ENCODE measurements at regions not wholly inside any gene's neighbourhood (a gene's known extent, or its start where the extent isn't known, plus 50 kb on each side); places are given as distances from the start of the nearest gene placed in this dataset.

DNA sequence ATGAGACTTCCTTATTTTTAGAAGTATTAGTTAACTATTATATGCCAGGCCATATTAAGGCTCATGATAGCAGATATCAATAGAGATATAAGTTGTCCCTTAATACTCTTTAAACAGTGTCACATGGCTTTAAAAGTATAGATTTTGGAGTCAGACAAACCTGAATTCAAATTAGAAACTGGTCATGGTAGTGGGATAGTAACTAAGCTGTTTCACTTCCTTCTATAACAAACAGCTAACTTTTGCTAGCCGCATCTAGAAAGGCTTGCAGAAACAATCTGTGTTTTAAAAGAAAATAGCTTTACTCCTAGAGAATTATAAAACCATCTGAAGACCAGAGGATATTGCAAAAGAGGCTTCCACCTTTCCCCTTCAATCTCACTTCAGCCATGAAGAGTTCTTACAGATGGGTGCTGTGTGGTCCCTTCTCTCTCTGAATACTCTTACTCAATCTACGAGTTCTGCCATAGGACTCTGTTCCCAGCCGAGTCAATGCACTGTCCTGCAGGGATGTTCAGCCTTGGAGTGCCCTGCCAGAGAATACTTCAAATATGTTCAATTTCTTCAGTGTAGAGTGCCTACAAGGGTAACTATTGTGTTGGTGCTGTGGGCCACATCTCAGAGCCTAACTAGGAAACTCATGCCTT, 810.2 kb downstream of the EFNA5 start:
- TF ChIP-seq, protein P1, sequence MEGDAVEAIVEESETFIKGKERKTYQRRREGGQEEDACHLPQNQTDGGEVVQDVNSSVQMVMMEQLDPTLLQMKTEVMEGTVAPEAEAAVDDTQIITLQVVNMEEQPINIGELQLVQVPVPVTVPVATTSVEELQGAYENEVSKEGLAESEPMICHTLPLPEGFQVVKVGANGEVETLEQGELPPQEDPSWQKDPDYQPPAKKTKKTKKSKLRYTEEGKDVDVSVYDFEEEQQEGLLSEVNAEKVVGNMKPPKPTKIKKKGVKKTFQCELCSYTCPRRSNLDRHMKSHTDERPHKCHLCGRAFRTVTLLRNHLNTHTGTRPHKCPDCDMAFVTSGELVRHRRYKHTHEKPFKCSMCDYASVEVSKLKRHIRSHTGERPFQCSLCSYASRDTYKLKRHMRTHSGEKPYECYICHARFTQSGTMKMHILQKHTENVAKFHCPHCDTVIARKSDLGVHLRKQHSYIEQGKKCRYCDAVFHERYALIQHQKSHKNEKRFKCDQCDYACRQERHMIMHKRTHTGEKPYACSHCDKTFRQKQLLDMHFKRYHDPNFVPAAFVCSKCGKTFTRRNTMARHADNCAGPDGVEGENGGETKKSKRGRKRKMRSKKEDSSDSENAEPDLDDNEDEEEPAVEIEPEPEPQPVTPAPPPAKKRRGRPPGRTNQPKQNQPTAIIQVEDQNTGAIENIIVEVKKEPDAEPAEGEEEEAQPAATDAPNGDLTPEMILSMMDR (IDR thresholded peaks at IDR 0.05; ENCODE audit: insufficient read depth, low read length, missing control alignments) = no peak
- no peak overlapping the region for H3K4me3 ChIP-seq (ENCODE audit: low read depth, low read length)
- ChIA-PET CTCF (no interaction called here), POLR2A (no interaction called here)
- no peak for DNase-seq (ENCODE audit: low read depth, low spot score)

DNA sequence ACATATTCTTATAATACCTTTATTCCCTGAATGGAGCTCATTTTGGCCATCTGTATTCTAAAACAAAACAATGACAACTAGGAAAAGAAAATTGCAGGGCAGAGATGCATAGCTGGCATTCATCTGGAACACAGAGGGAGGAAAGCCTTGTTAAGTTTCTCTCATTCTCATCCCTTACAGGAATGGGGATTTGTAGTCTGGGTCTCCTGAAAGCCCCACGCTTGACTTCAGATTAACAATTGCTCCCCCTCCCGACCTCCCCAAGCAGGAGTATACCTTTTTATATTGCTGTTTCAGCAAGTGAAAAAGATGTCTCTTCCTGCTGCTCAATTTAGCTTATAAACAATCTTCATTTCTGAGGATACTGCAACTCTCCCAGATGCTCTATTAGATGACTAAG, 812.1 kb downstream of the EFNA5 start:
- ChIA-PET CTCF (no interaction called here), POLR2A (no interaction called here)
- no peak overlapping the region for H3K4me3 ChIP-seq (ENCODE audit: low read depth, low read length)
- no peak for DNase-seq (ENCODE audit: low read depth, low spot score)
- TF ChIP-seq, protein P1 (IDR thresholded peaks at IDR 0.05; ENCODE audit: insufficient read depth, low read length, missing control alignments) = no peak

DNA sequence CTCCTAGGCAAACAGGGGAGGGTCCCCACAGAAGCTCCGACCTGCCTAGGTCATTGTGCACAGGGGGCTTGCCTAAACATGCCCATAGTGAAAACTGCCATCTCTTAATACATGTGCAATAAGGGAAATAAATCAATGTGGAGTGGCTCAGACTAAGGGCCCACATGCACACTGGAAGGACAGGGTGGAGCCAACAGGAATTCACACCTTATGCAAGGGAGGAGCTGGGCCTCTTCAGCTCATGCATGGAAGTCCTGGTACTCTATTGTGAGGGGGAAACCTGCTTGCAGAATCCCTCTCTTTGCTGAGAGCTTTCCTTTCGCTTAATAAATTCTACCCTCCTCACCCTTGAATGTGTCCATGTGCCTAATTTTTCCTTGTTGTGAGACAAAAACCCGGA, 815.8 kb downstream of the EFNA5 start:
- no peak for DNase-seq (ENCODE audit: low read depth, low spot score)
- TF ChIP-seq, protein P1 (IDR thresholded peaks at IDR 0.05; ENCODE audit: insufficient read depth, low read length, missing control alignments) = no peak
- POLR2A ChIA-PET = no interaction called here
- CTCF ChIA-PET = no interaction called here
- no peak overlapping the region for H3K4me3 ChIP-seq (ENCODE audit: low read depth, low read length)

DNA sequence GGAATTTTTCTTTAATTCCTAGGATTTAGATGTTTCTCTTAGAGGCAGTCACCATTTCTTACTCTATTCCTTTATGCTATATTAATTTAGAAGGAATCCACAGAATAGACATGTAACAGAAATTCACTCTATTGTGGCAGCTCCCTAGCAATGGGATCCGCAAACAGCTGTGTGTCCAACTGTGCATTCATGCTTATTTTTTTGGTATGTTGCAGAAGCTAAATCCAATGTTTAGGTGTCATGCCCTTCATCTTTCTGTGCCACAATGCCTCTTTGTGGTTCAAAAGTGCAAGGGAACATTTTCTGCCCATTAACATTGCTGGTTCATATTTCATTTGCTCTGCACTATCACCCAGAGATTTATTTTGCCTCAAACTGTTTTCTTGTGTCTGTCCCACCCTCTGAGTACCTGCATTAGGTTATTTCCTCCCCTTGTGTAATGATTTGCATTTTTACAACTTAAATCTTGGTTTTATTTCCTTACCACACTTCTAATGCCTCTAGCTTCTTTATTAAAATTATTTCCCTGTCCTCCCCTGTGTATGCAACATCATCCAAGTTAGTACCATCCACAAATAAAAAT, 816.5 kb downstream of the EFNA5 start:
- DNase-seq (ENCODE audit: low read depth, low spot score) = no peak

DNA sequence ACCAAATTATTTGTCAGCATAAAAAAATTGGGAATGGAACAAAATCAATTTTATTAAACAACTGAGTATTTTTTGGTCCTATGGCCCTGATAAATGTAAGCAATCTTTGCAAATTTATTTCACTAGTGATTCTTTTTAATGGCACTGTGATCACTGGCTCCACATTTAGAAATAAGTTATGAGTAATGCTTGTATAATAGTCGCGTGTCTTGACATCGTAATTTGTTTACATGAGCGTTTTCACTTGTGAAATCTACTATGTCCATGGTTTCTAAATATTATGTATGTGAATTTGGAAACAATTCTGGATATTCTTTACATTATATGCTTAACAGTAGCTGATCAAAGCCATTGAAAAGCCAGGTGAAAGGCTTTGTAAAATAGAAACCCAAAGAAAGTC, 817.5 kb downstream of the EFNA5 start:
- TF ChIP-seq, protein P1 (IDR thresholded peaks at IDR 0.05; ENCODE audit: insufficient read depth, low read length, missing control alignments) = no peak
- DNase-seq (ENCODE audit: low read depth, low spot score) = no peak
- CTCF ChIA-PET = no interaction called here
- no peak overlapping the region for H3K4me3 ChIP-seq (ENCODE audit: low read depth, low read length)
- POLR2A ChIA-PET = no interaction called here

More for the DNA sequence above, 816.5 kb downstream of the EFNA5 start:
- no peak overlapping the region for H3K4me3 ChIP-seq (ENCODE audit: low read depth, low read length)
- ChIA-PET CTCF (no interaction called here), POLR2A (no interaction called here)
- TF ChIP-seq, protein P1 (IDR thresholded peaks at IDR 0.05; ENCODE audit: insufficient read depth, low read length, missing control alignments) = no peak

DNA sequence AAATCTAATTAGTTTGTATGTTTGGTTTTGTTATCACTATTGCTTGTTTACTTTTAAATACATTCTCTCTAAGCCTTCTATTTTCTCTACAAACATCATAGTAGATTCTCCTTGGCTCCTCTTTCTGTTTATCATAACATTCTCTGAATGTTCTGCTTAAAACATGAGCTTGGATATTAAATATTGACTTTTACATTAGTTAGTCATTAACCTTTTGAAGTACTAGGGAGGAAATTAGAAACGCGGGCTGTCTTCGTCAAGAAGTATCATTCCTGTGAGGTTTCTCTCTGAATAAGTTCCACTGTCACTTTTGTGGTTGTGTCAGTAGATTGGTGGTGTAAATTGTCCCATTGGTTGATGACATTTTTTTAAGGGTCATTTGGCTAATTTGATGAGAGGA, 821.5 kb downstream of the EFNA5 start:
- H3K4me3 ChIP-seq (ENCODE audit: low read depth, low read length) = no peak overlapping the region
- TF ChIP-seq, protein P1 (IDR thresholded peaks at IDR 0.05; ENCODE audit: insufficient read depth, low read length, missing control alignments) = no peak
- ChIA-PET POLR2A (no interaction called here), CTCF (no interaction called here)
- DNase-seq (ENCODE audit: low read depth, low spot score) = no peak
